Right ventricle myocardium inferior (tissue), 1 donor: ENCODE measurements at regions not wholly inside any gene's neighbourhood (a gene's known extent, or its start where the extent isn't known, plus 50 kb on each side); places are given as distances from the start of the nearest gene placed in this dataset.

Source experiments
- ATAC-seq: fragments of 200-7000 bp; cut with Tn5 transposase; one replicate; pipeline ENCODE4 v1.9.1; 2020; ENCODE audit warnings: mild to moderate bottlenecking, moderate library complexity
- DNase-seq: peaks from one replicate; pipeline ENCODE4 v3.0.0; 2021; ENCODE audit errors: missing footprints
- intact Hi-C: fragments of 100-400 bp; cut with DNase I; formaldehyde crosslinking; loops from one replicate; pipeline ENCODE4 v1.11.0; 2022
- donor health status: DM: no; HTN: yes; CAD: no; lungs with severe emphysema.

DNA sequence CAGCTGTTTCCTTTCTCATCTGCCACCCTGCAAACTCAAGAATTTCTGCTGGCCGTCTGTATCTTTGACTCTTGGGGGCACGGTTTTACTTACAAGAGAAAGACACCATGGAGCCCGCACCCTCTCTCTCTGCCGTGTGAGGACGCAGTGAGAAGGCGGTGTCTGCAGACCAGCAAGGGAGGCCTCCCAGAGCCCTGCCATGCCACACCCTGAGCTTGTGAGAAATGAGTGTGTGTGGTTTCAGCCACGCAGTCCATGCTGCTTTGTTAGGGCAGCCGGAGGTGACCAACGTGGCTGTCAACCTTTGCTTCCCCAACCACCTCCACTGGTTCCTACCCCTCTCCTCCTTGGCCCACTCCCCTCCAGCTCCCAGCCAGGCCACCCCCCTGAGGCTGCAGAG is 70.1 kb upstream of the NUP50 start:
- no peak for DNase-seq
- no peak for ATAC-seq
- intact Hi-C loops, result no loop called here

DNA sequence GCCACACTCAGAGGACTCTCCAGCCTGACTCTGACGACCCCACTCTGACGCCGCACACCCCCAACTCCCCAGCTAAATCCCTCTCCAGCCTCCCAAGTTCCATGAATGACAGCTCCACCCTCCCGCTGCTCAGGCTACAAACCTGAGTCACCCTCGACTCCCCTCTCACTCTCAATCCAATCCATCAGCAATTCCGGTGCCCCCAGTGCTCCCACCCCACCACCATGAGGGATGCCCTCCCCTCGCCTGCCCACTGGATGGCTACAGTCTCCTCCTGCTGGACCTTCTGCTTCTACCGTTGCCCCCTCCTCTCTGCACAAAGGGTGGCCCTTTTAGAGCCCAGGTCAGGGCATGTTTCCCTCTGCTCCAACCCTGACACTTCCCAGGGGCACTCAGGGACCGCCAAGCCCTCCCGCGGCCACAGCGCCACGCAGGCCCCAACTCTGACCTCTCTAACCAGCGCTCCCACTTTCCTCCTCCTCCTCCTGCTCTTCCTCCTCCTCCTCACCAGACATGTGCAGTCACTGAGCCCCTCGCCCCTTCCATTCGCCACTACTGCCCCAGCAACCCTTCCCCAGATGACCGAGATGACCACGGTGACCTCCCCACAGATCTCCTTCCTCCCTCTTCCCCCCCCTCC is 69.5 kb upstream of the NUP50 start:
- ATAC-seq, result no peak
- intact Hi-C loops, result no loop called here
- no peak for DNase-seq

DNA sequence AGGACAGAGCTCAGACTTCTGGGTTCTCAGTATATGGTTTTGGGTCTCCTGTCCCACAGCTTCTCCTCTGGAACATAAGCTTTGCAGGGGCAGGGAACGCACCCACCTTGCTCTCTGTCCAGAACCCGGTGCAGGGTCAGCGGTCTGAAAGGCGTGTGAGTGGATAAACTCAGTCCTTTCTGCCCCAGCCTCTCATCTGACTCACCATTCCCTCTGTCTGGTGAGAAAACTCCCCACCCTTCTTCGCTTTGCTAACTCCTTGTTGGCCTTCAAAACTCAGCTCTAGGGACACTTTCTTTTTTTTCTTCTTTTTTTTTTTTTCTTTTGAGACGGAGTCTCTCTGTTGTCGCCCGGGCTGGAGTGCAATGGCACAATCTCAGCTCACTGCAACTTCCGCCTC is 68.9 kb upstream of the NUP50 start:
- ATAC-seq, result no peak
- DNase-seq, result no peak
- intact Hi-C loops, result no loop called here

DNA sequence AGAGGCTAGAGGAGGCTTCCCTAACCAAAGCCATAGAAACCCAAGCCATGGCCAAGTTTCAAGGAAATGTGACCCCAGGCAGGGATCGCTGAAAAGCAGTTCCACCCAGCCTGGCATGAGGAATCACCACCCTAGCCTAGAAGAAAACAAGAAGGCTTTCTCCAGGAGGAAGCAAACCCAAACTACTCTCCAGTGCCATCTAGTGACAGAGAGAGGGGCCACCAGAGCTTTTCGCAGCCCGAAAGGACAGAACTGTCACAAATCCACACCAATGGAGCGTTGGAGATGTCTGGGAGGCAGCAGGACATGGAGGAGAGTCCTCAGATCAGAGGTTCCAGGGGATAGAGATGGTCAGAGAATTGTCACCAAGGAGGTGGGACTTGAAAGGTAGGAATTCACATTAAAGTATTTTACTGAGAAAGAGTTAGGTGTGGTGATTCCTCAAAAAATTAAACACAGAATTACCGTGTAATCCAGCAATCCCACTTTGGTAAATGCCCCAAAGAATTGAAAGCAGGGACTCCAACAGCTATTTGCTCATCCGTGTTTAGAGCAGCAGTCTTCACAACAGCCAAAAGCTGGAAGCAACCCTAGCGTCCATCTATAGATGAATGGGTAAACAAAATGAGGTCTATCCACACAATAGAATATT is 67.3 kb upstream of the NUP50 start:
- intact Hi-C loops, result loop anchor here (1.0 to 2.0 kb wide), 2 partner anchors 208 to 276 kb away; no protein-coding TSS in a partner anchor
- peak; percentile 56 for ATAC-seq

DNA sequence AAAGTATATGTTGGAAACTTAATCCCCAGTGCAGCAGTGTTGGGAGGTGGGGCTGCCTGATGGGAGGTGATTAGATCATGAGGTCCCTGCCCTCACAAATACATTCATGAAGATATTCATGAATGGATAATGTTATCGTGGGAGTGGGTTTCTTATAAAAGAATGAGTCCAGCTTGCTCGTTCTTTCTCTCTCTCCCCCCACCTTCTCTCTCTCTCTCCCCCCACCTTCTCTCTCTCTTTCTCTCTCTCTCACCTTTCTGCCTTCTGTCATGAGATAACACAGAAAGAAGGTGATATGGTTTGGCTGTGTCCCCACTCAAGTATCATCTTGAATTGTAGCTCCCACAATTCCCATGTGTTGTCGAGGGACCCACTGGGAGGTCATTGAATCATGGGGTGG is 66.7 kb upstream of the NUP50 start:
- no peak for ATAC-seq
- intact Hi-C loops, result loop anchor here (2.0 kb wide), 1 partner anchor 208 kb away; no protein-coding TSS in a partner anchor
- DNase-seq, result no peak

More for the DNA sequence above, 67.3 kb upstream of the NUP50 start:
- no peak for DNase-seq

DNA sequence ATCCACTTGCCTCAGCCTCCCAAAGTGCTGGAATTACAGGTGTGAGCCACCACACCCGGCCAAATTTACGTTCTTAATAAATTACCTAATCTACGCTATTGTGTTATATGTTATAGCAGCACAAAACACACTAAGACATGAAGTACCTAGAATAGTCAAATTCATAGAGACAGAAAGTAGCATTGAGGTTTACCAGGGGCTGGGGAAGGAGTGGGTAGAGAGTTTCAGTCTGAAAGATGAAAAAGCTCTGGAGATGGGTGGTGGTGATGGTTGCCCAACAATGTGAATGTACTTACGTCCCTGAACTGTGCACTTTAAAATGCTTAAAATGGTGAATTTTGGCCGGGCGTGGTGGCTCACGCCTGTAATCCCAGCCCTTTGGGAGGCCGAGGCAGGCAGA is 65.7 kb upstream of the NUP50 start:
- intact Hi-C loops, result no loop called here

DNA sequence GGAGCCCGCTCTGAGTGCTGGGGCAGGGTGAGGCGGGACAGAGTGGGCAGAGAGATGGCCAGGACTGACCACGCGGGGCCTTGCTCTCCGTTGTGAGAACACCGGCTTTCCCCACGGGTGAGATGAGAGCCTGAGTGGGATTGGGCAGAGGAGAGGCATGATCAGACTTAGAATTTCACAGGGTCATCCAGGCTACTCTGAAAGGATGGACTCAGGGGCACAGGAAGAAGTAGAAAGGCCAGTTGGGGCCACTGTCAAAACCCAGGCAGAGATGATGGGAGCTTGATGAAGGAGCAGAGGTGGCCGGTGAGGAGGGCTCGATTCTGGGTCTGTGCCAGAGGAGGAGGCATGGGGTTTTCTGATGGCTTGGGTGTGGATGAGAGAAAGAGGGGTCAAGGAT is 63.8 kb upstream of the NUP50 start:
- intact Hi-C loops, result loop anchor here (10.0 kb wide), 1 partner anchor 125 kb away; no protein-coding TSS in a partner anchor
- ATAC-seq (no peak), DNase-seq (no peak)

More for the DNA sequence above, 65.7 kb upstream of the NUP50 start:
- DNase-seq (no peak), ATAC-seq (no peak)

DNA sequence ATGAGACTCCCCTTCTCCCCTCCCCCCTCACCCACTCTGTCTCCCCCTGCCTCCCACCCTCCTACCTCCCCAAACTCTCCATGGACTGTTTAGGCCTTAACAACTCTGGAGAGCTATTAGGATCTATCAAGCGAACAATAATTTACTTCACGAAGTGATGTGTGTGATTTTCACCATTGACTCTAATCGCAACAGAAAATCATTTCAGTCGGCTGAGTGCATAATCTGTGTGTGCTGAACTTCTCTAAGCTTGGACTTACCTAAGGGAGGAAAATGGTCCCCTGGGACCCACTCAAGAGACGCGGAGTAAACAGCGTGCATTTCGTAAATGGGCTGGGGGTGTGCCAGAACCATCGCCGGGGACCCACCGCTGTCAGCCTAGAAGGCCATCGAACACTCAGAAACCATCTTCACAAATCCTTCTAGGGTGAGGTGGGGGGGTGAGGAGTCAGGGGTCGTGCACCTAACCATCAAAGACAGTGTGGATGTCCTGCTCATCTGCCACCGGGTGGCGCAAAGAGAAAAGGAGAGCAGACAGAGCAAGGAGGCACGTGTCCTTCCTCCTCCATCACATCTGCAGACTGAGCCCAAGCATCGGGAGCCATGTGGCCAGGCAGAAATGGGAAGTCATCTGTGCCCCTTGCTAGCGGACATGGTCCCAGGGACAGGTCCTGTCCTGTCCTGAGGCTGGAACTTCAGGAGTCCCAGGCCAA is 62.1 kb upstream of the NUP50 start:
- ATAC-seq (peak; percentile 31), DNase-seq (peak; percentile 76)
- intact Hi-C loops, result loop anchor here (10.0 kb wide), 1 partner anchor 127 kb away; no protein-coding TSS in a partner anchor

DNA sequence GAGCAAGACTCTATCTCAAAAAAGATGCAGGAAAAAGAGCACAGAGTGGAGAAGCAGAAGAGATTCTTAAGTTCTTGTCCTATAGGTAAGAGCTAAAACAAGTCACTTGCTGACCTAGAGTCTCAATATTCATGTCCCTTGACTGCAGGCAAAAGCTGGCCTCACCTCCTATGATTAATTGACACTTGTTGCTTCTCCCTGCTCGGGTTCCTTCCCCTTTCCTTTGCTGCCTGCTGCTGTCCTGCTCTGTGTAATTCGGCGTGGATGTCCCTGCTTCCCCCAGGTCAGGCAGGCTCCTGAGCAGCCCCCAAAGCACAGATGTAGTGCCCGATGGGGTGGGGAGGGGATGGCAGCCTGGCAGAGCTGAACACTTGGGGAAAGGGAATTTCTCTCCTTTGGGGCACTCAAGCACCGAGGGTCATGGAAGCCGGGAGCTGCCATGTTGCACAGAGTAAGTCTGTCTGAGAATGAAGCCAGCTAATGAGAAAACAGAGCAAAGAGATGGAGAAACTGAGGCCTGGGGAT is 60.8 kb upstream of the NUP50 start:
- intact Hi-C loops, result loop anchor here (10.0 kb wide), 1 partner anchor 128 kb away; no protein-coding TSS in a partner anchor
- ATAC-seq, result no peak
- DNase-seq, result no peak

DNA sequence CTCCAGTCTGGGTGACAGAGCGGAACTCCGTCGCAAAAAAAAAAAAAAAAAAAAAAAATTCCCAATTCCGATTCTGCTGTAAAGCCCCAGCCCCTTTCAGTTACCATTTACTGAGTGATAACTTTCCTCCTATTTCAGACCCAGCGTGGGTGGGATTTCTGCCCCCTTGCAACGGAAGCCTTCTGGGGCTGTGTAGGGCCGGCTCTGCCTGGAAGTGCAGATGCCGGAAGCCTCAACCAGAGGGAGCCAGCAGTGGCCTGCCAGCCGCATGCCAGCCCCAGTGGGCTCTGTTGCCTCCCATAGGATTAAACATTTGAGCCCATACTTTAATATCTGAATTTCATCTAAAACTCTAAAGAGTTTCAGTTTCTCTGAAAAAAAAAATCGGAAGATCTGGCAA is 60.0 kb upstream of the NUP50 start:
- ATAC-seq (no peak), DNase-seq (no peak)
- intact Hi-C loops, result loop anchor here (10.0 kb wide), 1 partner anchor 129 kb away; no protein-coding TSS in a partner anchor

DNA sequence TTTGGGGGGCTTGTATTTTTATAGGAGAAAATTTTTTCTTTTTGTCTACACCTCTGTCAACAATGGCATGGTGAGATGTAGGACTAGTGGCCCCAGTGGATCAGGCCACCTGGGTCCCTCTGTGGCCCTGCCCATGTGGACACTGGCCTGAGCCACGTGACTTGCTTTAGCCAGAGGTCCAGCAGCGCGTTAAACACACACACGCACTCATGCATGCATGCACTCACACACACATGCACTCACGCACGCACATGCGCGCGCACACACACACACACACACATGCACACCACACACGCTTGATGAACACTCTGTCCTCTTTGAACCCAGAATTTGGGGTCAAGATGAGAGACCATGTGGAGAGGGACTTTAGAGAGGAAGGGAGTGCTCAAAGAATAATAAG is 59.4 kb upstream of the NUP50 start:
- DNase-seq (no peak), ATAC-seq (no peak)
- intact Hi-C loops, result loop anchor here (10.0 kb wide), 1 partner anchor 130 kb away; no protein-coding TSS in a partner anchor

DNA sequence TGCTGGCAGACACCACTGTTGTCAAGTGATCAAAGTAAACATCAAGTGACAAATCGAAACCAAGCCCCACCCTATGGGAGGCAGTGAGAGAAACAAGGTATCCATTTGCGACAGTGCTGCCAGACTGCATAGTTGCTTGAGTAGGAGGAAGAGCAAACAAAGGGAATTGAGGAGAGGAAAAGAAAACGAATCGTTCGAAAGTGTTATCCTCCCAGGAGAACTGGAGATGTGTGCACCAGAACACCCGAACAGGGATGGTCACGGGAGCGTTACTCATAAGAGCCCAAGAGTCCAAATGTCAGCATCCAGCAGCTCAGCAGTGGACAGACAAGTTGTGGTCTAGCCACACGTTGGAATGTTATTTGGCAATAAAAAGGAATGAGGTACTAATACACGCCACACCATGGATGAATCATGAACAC is 58.4 kb upstream of the NUP50 start:
- DNase-seq, result no peak
- intact Hi-C loops, result loop anchor here (10.0 kb wide), 1 partner anchor 130 kb away; no protein-coding TSS in a partner anchor
- ATAC-seq, result no peak

DNA sequence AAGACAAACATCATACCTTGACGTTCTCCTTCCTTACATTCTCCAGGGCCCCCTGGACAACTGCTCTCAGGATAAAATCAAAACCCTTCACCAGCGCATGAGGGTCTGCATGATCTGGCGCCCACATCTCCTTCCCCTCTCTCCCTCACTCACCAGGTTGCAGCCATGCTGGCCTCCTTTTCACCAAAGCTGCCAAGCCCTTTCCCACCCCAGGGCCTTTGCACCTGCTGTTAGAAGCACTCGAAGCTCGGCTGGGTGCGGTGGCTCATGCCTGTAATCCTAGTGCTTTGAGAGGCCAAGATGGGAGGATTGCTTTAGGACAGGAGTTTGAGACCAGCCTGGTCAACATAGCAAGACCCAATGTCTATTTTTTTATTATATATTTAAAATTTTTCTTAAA is 56.1 kb upstream of the NUP50 start:
- ATAC-seq (no peak), DNase-seq (no peak)
- intact Hi-C loops, result loop anchor here (10.0 kb wide), 1 partner anchor 133 kb away; no protein-coding TSS in a partner anchor

DNA sequence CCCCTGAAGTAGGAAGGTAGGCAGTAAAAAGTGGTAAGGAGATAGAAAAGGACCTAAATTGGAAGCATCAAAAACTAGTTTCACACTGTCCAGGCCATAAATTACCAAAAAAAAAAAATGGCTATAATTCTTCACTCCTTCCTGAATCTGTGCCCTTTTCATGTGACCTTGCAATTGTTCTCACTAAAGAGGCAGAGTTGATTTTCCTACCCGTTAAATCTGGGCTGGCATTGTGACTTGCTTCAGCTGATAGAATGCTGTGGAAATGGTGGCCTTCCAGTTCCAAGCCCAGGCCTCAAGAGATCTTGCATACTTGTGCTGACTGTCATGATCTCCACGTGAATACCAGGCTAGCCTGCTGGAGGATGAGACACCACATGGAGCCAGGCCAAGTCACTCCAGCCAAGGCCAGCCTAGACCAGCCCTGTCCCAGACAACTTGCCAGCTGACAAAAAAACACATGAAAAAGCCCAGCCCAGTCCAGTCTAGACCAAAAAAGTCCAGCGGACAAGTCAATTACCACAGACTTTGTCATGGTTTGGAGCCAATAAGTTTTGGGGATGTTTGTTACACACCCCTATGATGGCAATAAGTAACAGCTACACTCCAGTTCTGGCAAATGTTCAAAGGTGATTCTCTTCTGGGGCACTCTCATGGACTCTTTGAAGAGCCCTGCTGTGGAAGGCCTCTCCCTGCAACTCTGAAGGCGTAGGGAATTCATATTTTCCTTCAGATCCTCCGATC is 51.4 kb upstream of the NUP50 start:
- intact Hi-C loops, result no loop called here
- ATAC-seq, result no peak
- no peak for DNase-seq
